ENCODE measurements at regions not wholly inside any gene's neighbourhood (a gene's known extent, or its start where the extent isn't known, plus 50 kb on each side); places are given as distances from the start of the nearest gene placed in this dataset.

DNA sequence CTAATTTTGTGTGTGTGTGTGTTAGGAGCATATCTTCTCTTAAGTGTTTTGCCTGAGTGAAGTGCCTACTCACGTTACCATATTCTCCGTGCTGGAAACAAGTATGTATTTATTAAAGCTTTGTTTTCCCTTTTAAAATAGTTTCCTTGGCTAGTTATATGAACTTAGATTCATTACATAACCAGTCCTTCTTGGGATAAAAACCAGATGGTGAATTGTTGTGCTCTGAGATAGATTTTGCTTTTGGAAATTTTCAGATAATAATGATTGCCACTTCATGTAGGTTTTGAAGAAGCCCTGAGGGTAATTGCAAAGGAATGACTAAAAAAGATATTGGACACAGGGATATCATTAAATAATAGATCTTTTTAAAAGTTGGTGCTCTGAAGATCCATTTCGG lies 390.2 kb upstream of the SGO1 start:
- H2AK5ac ChIP-seq (ENCODE audit: low read depth, low read length): no peak overlapping the region
- H3K4me3 ChIP-seq (ENCODE audit: insufficient read depth, low read depth, low read length): no peak overlapping the region
- no peaks in the 10 kb centered on the region for H3K9me1 ChIP-seq (ENCODE audit: insufficient read depth, low read length)
- no peak overlapping the region for H3K23ac ChIP-seq (ENCODE audit: low read depth, low read length)
- H3K18ac ChIP-seq (ENCODE audit: low read depth, low read length): no peak overlapping the region
- H4K8ac ChIP-seq (ENCODE audit: low read depth in 2 of 2, low read length in 2 of 2): no peak overlapping the region
- in situ Hi-C loops (cut with MboI; ENCODE audit: low sequenced_read_pairs): no loop called here
- H3K36me3 ChIP-seq (ENCODE audit: control insufficient read depth, insufficient read depth, low read length): no peaks in the 10 kb centered on the region
- no peaks in the 10 kb centered on the region for H3K9me3 ChIP-seq (ENCODE audit: control insufficient read depth, insufficient read depth, low read length)
- ChIA-PET CTCF (no interaction called here), POLR2A (ENCODE audit: unreplicated experiment) (no interaction called here)
- H2BK5ac ChIP-seq (ENCODE audit: low read depth, low read length, poor library complexity, severe bottlenecking): no peak overlapping the region
- H3K27ac ChIP-seq (ENCODE audit: insufficient read depth, low read length): no peak overlapping the region
- H2BK15ac ChIP-seq (ENCODE audit: low read depth, low read length): no peak overlapping the region
- no peaks in the 10 kb centered on the region for H3K27me3 ChIP-seq (ENCODE audit: control insufficient read depth, insufficient read depth, low read length)
- no peak overlapping the region for H3K4ac ChIP-seq (ENCODE audit: low read depth, low read length)
- H3K4me1 ChIP-seq (ENCODE audit: control insufficient read depth, insufficient read depth, low read length): peaks cover 3% of the 10 kb centered on the region; the same call in 1 of the 2 replicates
- H2BK120ac ChIP-seq (ENCODE audit: low read depth, low read length): no peak overlapping the region
- H4K20me1 ChIP-seq (ENCODE audit: insufficient read depth, low read length): no peaks in the 10 kb centered on the region
- ATAC-seq (ENCODE audit: low read depth): no peak
- no peak for TF ChIP-seq RCOR1 (IDR thresholded peaks at IDR 0.05; ENCODE audit: insufficient replicate concordance, low read length)
- no peak for TF ChIP-seq BHLHE40 (IDR thresholded peaks at IDR 0.05; ENCODE audit: low read depth, low read length)
- no peak for TF ChIP-seq RFX5 (IDR thresholded peaks at IDR 0.05; ENCODE audit: low read depth, low read length)
- TF ChIP-seq FOS (IDR thresholded peaks at IDR 0.05; ENCODE audit: low read depth, low read length): no peak
- TF ChIP-seq RAD21 (IDR thresholded peaks at IDR 0.05; ENCODE audit: low read length): no peak
- no peak for TF ChIP-seq MXI1 (IDR thresholded peaks at IDR 0.05; ENCODE audit: borderline replicate concordance, low read depth, low read length)
- TF ChIP-seq, protein P1, sequence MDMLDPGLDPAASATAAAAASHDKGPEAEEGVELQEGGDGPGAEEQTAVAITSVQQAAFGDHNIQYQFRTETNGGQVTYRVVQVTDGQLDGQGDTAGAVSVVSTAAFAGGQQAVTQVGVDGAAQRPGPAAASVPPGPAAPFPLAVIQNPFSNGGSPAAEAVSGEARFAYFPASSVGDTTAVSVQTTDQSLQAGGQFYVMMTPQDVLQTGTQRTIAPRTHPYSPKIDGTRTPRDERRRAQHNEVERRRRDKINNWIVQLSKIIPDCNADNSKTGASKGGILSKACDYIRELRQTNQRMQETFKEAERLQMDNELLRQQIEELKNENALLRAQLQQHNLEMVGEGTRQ (IDR thresholded peaks at IDR 0.05; ENCODE audit: low read depth, low read length): no peak
- TF ChIP-seq NFE2L2 (IDR thresholded peaks at IDR 0.05; ENCODE audit: low read depth, low read length): no peak
- no peak for TF ChIP-seq MAFK (IDR thresholded peaks at IDR 0.05; ENCODE audit: low read depth, low read length)
- no peak for TF ChIP-seq POLR2A (IDR thresholded peaks at IDR 0.05; ENCODE audit: low read depth, low read length)
- no peak for TF ChIP-seq SMC3 (IDR thresholded peaks at IDR 0.05; ENCODE audit: low read depth, low read length)
- TF ChIP-seq, protein P2, sequence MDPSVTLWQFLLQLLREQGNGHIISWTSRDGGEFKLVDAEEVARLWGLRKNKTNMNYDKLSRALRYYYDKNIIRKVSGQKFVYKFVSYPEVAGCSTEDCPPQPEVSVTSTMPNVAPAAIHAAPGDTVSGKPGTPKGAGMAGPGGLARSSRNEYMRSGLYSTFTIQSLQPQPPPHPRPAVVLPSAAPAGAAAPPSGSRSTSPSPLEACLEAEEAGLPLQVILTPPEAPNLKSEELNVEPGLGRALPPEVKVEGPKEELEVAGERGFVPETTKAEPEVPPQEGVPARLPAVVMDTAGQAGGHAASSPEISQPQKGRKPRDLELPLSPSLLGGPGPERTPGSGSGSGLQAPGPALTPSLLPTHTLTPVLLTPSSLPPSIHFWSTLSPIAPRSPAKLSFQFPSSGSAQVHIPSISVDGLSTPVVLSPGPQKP (IDR thresholded peaks at IDR 0.05; ENCODE audit: borderline replicate concordance, low read depth, low read length): no peak
- TF ChIP-seq MAZ (IDR thresholded peaks at IDR 0.05; ENCODE audit: borderline replicate concordance, low read depth, low read length): no peak
- TF ChIP-seq, protein P3, sequence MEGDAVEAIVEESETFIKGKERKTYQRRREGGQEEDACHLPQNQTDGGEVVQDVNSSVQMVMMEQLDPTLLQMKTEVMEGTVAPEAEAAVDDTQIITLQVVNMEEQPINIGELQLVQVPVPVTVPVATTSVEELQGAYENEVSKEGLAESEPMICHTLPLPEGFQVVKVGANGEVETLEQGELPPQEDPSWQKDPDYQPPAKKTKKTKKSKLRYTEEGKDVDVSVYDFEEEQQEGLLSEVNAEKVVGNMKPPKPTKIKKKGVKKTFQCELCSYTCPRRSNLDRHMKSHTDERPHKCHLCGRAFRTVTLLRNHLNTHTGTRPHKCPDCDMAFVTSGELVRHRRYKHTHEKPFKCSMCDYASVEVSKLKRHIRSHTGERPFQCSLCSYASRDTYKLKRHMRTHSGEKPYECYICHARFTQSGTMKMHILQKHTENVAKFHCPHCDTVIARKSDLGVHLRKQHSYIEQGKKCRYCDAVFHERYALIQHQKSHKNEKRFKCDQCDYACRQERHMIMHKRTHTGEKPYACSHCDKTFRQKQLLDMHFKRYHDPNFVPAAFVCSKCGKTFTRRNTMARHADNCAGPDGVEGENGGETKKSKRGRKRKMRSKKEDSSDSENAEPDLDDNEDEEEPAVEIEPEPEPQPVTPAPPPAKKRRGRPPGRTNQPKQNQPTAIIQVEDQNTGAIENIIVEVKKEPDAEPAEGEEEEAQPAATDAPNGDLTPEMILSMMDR (conservative IDR thresholded peaks at IDR 0.05; ENCODE audit: low read depth, low read length): no peak
- no peak for TF ChIP-seq CEBPB (IDR thresholded peaks at IDR 0.05; ENCODE audit: low read depth, low read length)
- no peak for TF ChIP-seq CHD1 (IDR thresholded peaks at IDR 0.05; ENCODE audit: low read depth, low read length)
- no peak overlapping the region for H2AK9ac ChIP-seq (replicated peaks; ENCODE audit: low read depth, low read length, poor library complexity)
- H3K14ac ChIP-seq (replicated peaks; ENCODE audit: low read depth, low read length): no peak overlapping the region
- no peak overlapping the region for H4K91ac ChIP-seq (ENCODE audit: insufficient read depth, low read depth, low read length)
- no peak overlapping the region for H3K4me2 ChIP-seq (ENCODE audit: low read depth, low read length)
- BruUV-seq (replicated peaks): no TSS peak
- no peak overlapping the region for H4K5ac ChIP-seq (ENCODE audit: low read depth, low read length)
- no peak overlapping the region for H2BK20ac ChIP-seq (ENCODE audit: low read depth, low read length)
- H3K9ac ChIP-seq (ENCODE audit: low read depth, low read length): no peak overlapping the region
- intact Hi-C loops (cut with micrococcal nuclease): no loop called here
- WGBS, 2 experiments (ENCODE audit: extremely low coverage in 2 of 2, insufficient read length in 1 of 2): no CpG with 5 or more reads among the region's 3 CpGs
- no peak overlapping the region for H2AFZ ChIP-seq (replicated peaks; ENCODE audit: low read length, poor library complexity)
- dilution Hi-C loops (cut with HindIII; ENCODE audit: low sequenced_read_pairs, unreplicated experiment): no loop called here
- no peaks in the 10 kb centered on the region for H3K79me1 ChIP-seq (ENCODE audit: low read depth in 1 of 2, low read length in 2 of 2)
- DNase-seq: peak; percentile 1
- H3K56ac ChIP-seq (ENCODE audit: extremely low read depth, insufficient read depth, low read length): no peak overlapping the region
